ENCODE measurements at regions not wholly inside any gene's neighbourhood (a gene's known extent, or its start where the extent isn't known, plus 50 kb on each side); places are given as distances from the start of the nearest gene placed in this dataset.

DNA sequence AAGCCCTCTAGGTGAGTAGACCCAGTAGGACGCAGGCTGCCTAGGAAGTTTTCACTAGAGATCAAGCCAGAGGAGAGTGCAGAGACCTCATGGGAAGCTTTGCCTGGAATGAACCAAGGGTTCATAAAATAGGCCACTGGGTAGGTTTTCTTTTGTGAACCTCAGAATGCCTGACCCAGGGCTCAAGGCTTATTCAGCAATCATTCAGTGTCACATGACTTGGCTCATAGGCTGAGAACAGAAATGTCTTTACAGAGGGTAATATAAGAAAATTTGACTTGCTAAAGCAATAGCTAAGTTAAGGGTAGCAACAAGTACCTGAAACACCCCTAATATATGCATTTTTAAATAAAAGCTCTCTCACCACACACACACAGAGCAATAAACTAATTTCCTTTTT, 132.6 kb downstream of the RAB38 start:
- WGBS, 2 donors: 58 to 60% methylated on average over 1 of the region's 1 CpG
- Histone ChIP-seq H3K27ac (no peak overlapping the region), H3K4me3 (no peak overlapping the region), H3K9me3 (no peaks in the 10 kb centered on the region), H3K27me3 (no peaks in the 10 kb centered on the region), H3K36me3 (no peaks in the 10 kb centered on the region), H3K4me1 (peaks cover 0 to 7% (median 0%) of the 10 kb centered on the region in 4 donors)
- TF ChIP-seq EP300 (IDR thresholded peaks at IDR 0.05): no peak
- no peak for DNase-seq (ENCODE audit: low spot score in 2 of 2)

DNA sequence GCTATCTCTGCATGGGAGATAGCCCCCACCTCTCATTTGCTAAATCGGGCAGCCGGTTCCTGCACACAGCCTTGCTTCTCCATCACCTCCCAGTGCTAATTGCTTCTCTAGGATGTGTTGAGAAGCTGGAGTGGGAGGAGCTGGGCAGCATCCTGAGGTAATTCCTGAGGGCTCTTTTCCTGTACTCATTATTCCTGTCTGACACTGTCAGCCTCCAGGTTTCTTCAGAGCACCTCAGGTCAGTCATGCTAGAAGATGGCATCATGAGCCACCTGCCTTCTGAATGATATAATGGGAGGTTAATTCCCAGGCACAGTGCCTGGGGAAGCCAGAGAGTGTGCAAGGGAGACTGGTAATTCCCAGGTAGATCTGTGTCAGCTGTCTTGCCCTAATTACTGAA, 133.0 kb downstream of the RAB38 start:
- H3K27me3 ChIP-seq: no peaks in the 10 kb centered on the region
- H3K9me3 ChIP-seq: no peaks in the 10 kb centered on the region
- no peaks in the 10 kb centered on the region for H3K36me3 ChIP-seq
- TF ChIP-seq EP300 (IDR thresholded peaks at IDR 0.05): no peak
- TF ChIP-seq, protein P1, sequence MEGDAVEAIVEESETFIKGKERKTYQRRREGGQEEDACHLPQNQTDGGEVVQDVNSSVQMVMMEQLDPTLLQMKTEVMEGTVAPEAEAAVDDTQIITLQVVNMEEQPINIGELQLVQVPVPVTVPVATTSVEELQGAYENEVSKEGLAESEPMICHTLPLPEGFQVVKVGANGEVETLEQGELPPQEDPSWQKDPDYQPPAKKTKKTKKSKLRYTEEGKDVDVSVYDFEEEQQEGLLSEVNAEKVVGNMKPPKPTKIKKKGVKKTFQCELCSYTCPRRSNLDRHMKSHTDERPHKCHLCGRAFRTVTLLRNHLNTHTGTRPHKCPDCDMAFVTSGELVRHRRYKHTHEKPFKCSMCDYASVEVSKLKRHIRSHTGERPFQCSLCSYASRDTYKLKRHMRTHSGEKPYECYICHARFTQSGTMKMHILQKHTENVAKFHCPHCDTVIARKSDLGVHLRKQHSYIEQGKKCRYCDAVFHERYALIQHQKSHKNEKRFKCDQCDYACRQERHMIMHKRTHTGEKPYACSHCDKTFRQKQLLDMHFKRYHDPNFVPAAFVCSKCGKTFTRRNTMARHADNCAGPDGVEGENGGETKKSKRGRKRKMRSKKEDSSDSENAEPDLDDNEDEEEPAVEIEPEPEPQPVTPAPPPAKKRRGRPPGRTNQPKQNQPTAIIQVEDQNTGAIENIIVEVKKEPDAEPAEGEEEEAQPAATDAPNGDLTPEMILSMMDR (IDR thresholded peaks at IDR 0.05): no peak
- TF ChIP-seq POLR2A (IDR thresholded peaks at IDR 0.05): no peak
- no peak overlapping the region for H3K4me3 ChIP-seq
- H3K27ac ChIP-seq: no peak overlapping the region
- no peak for DNase-seq (ENCODE audit: low spot score in 2 of 2)
- peaks cover 0 to 7% (median 0%) of the 10 kb centered on the region in 4 donors for H3K4me1 ChIP-seq
- WGBS, 2 donors: 77 to 80% methylated on average over 2 of the region's 2 CpGs

DNA sequence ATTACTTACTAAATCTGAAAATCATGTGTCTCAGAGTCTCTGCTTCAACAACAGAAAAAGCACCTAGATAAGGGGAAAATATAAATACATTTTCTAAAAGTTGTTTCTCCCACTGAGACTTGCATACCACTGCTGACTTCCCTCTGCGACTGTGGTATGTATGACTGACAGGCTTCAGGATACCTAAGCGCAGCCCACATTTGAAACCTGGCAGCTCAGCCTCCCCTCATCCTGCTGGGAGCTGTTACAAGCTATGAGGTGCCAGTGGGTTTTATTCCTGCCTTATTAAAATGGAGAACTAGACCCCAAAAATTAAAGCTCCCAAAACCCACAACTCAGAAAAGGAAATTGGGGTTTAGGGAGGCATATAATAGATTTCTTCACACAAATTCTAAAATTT, 133.6 kb downstream of the RAB38 start:
- no peak overlapping the region for H3K27ac ChIP-seq
- DNase-seq (ENCODE audit: low spot score in 2 of 2): no peak
- peaks cover 0 to 7% (median 0%) of the 10 kb centered on the region in 4 donors for H3K4me1 ChIP-seq
- no peaks in the 10 kb centered on the region for H3K27me3 ChIP-seq
- no peak for TF ChIP-seq POLR2A (IDR thresholded peaks at IDR 0.05)
- TF ChIP-seq EP300 (IDR thresholded peaks at IDR 0.05): no peak
- TF ChIP-seq, protein P1 (IDR thresholded peaks at IDR 0.05): no peak
- no peaks in the 10 kb centered on the region for H3K36me3 ChIP-seq
- 87 to 88% methylated on average over 2 of the region's 2 CpGs for WGBS, 2 donors
- no peaks in the 10 kb centered on the region for H3K9me3 ChIP-seq
- H3K4me3 ChIP-seq: no peak overlapping the region

DNA sequence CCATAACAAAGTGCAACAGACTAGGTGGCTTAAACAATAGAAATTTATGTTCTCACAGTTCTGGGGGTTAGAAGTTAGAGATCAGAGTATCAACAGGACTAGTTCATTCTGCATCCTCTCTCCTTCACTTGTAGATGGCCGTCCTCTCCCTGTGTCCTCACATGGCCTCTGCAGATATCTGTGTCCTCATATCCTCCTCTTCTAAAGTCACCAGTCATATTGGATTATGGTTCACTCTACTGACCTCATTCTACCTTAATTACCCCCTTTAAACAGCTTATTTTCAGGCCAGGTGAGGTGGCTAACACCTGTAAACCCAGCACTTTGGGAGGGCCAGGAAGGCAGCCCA, 135.1 kb downstream of the RAB38 start:
- TF ChIP-seq EP300 (IDR thresholded peaks at IDR 0.05) (no peak), POLR2A (IDR thresholded peaks at IDR 0.05) (no peak)
- TF ChIP-seq, protein P1 (IDR thresholded peaks at IDR 0.05): no peak
- Histone ChIP-seq H3K9me3 (no peaks in the 10 kb centered on the region), H3K36me3 (no peaks in the 10 kb centered on the region), H3K4me3 (no peak overlapping the region), H3K27ac (no peak overlapping the region), H3K27me3 (no peaks in the 10 kb centered on the region), H3K4me1 (peaks cover 0 to 7% (median 0%) of the 10 kb centered on the region in 4 donors)
- no peak for DNase-seq (ENCODE audit: low spot score in 2 of 2)
- WGBS, 2 donors: 83 to 88% methylated on average over 1 of the region's 1 CpG

DNA sequence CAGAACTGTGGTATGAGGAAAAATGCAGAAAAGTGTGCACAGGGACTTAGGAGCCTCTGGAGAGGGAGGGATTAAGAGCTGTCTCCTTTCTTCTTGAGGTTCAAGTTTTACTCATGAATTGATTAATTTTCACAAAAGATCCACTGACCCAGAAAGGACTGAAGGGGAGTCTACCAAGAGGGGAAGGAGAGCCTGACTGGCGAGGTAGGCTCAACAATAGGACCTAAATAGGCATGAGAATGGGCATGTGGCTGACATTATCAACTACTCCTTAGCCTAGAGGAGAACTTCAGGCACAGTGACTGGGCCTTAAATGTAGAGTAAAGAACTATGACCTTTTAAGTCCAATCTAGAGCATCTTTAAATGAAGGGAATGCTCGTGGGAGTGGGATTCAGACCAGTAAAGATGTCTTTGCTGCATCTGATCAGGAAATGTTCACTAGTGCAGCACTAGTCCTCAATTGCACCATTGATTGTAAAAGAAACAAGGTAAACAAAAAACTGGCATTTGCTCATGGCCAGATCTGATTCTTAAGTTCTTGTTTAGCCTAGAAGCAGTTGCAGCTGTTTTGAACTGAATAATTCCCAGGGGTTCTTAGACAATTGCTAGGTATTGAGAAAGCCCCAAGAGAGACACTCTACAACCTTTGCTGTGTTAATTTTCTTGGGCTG, 135.6 kb downstream of the RAB38 start:
- TF ChIP-seq POLR2A (IDR thresholded peaks at IDR 0.05) (no peak), EP300 (IDR thresholded peaks at IDR 0.05) (no peak)
- TF ChIP-seq, protein P1 (IDR thresholded peaks at IDR 0.05): no peak
- H3K27me3 ChIP-seq: no peaks in the 10 kb centered on the region

More for the DNA sequence above, 135.6 kb downstream of the RAB38 start:
- peaks cover 0 to 7% (median 0%) of the 10 kb centered on the region in 4 donors for H3K4me1 ChIP-seq
- no peaks in the 10 kb centered on the region for H3K36me3 ChIP-seq
- H3K4me3 ChIP-seq: no peak overlapping the region
- DNase-seq (ENCODE audit: low spot score in 2 of 2): no peak
- H3K27ac ChIP-seq: no peak overlapping the region
- WGBS, 2 donors: 80 to 91% methylated on average over 2 of the region's 2 CpGs
- no peaks in the 10 kb centered on the region for H3K9me3 ChIP-seq

All from tibial nerve (tissue), 4 donors.